Lower leg skin (tissue), 3 donors: ENCODE measurements at regions not wholly inside any gene's neighbourhood (a gene's known extent, or its start where the extent isn't known, plus 50 kb on each side); places are given as distances from the start of the nearest gene placed in this dataset.

Experiments
- CTCF ChIP-seq, 3 donors: fragments of 450-650 bp; IDR thresholded peaks; one replicate each; pipeline ENCODE4 v1.5.1; 2016; ENCODE audit warnings: antibody characterized with exemption in 3 of 3, mild to moderate bottlenecking in 3 of 3, moderate library complexity in 2 of 3
- POLR2A ChIP-seq, 2 donors: fragments of 450-650 bp; IDR thresholded peaks; one replicate each; pipeline ENCODE4 v1.6.1; 2016 to 2017; ENCODE audit warnings: antibody characterized with exemption in 2 of 2, mild to moderate bottlenecking in 1 of 2, moderate library complexity in 1 of 2

- TF ChIP-seq CTCF (IDR thresholded peaks at IDR 0.05) (no peak), POLR2A (IDR thresholded peaks at IDR 0.05) (no peak)
These were observed 264.8 kb downstream of the ANAPC1 start for GRCh38 chr2:111618978-111619902.
